ENCODE measurements at regions not wholly inside any gene's neighbourhood (a gene's known extent, or its start where the extent isn't known, plus 50 kb on each side); places are given as distances from the start of the nearest gene placed in this dataset.

GRCh38 chr21:27467366-27467765 lies 500.5 kb upstream of the ADAMTS5 start:
- FAIRE-seq (no peak), ATAC-seq (no peak), DNase-seq (ENCODE audit: extremely low read depth in 1 of 4, low spot score in 3 of 4) (no peak)
- H3K4me2 ChIP-seq (ENCODE audit: insufficient read depth, low read length): no peak overlapping the region
- 3% methylated on average over 2 of the region's 2 CpGs for WGBS (ENCODE audit: insufficient coverage, low coverage, missing lambda C conversion rate)
- ChIA-PET POLR2A (no interaction called here), CTCF (ENCODE audit: low intra/inter-chr PET ratio) (no interaction called here)
- H4K20me1 ChIP-seq (replicated peaks; ENCODE audit: control insufficient read depth, insufficient read depth, low read length): no peaks in the 10 kb centered on the region
- TF ChIP-seq HES1 (IDR thresholded peaks at IDR 0.05; ENCODE audit: low read depth) (no peak), SETDB1 (IDR thresholded peaks at IDR 0.05; ENCODE audit: low read length) (no peak), CGGBP1 (CRISPR knock-in tag; IDR thresholded peaks at IDR 0.05) (no peak), ZNF318 (IDR thresholded peaks at IDR 0.05; ENCODE audit: borderline replicate concordance in 1 of 2, low read depth in 1 of 2) (no peak), HOMEZ (CRISPR knock-in tag; IDR thresholded peaks at IDR 0.05) (no peak), E2F1 (CRISPR knock-in tag; IDR thresholded peaks at IDR 0.05) (no peak), HCFC1 (IDR thresholded peaks at IDR 0.05; ENCODE audit: low read depth, low read length) (no peak)
- BruUV-seq (replicated peaks): no TSS peak
- intact Hi-C loops (cut with micrococcal nuclease): no loop called here
- H3K9me3 ChIP-seq (replicated peaks; ENCODE audit: control insufficient read depth, insufficient read depth, low read depth, low read length): no peaks in the 10 kb centered on the region
- no peak overlapping the region for H3K4me3 ChIP-seq
- no peaks in the 10 kb centered on the region for H3K9me1 ChIP-seq (ENCODE audit: control insufficient read depth, insufficient read depth, low read length)
- no peaks in the 10 kb centered on the region for H3K79me2 ChIP-seq (ENCODE audit: control insufficient read depth, insufficient read depth, low read length)
- no peaks in the 10 kb centered on the region for H3K4me1 ChIP-seq (replicated peaks in 1 of 2; ENCODE audit: control insufficient read depth in 2 of 2, insufficient read depth in 2 of 2, low read length in 2 of 2)
- no peak overlapping the region for H3K9ac ChIP-seq (ENCODE audit: insufficient read depth in 1 of 2, low read depth in 2 of 2, low read length in 2 of 2)
- H3K27me3 ChIP-seq (ENCODE audit: control insufficient read depth in 2 of 2, insufficient read depth in 2 of 2, low read length in 2 of 2): no peaks in the 10 kb centered on the region
- H3K36me3 ChIP-seq (ENCODE audit: control insufficient read depth, insufficient read depth, low read length): no peaks in the 10 kb centered on the region
- H2AFZ ChIP-seq (ENCODE audit: low read depth, low read length): no peak overlapping the region
- in situ Hi-C loops (cut with MboI): no loop called here
- no peak overlapping the region for H3K27ac ChIP-seq (ENCODE audit: extremely low read depth, low read depth, low read length)
